Panc1 (cell line): ENCODE measurements at regions not wholly inside any gene's neighbourhood (a gene's known extent, or its start where the extent isn't known, plus 50 kb on each side); places are given as distances from the start of the nearest gene placed in this dataset.

Source experiments
- ATAC-seq: fragments of 200-7000 bp; cut with Tn5 transposase; 2 replicates; pipeline ENCODE4 v1.9.1; 2020; ENCODE audit warnings: mild to moderate bottlenecking, moderate library complexity
- BruUV-seq: library from RNA; stranded (reverse); fragments of 400-500 nt; replicated peaks from 2 replicates; lab custom pipeline; 2021; lab: Mats Ljungman, UMichigan
- CTCF ChIA-PET: fragments of 300-600 bp; sonication (Branson Sonifier 250); formaldehyde crosslinking; loops from one replicate; lab custom pipeline; 2022; ENCODE audit warnings: antibody characterized with exemption; lab: Charles Lee
- POLR2A ChIA-PET: fragments of 300-600 bp; sonication (Branson Sonifier 250); formaldehyde crosslinking; loops from one replicate; lab custom pipeline; 2022; ENCODE audit warnings: antibody characterized with exemption; lab: Charles Lee
- DNase-seq: peaks from one replicate; pipeline ENCODE4 v3.0.0-alpha.2; 2010; ENCODE audit warnings: low read depth, low spot score
- H3K27ac ChIP-seq: 2 replicates; pipeline ENCODE4 v1.5.1; 2011; ENCODE audit warnings: mild to moderate bottlenecking, low read length, inconsistent platforms
- H3K27me3 ChIP-seq: fragments of 200-500 bp; sonication (Bioruptor generic); 2 replicates; pipeline ENCODE4 v1.6.0; 2014; ENCODE audit warnings: low read length, inconsistent platforms; ENCODE audit not compliant: control insufficient read depth, insufficient read depth
- H3K36me3 ChIP-seq: fragments of 200-500 bp; sonication (Bioruptor generic); 2 replicates; pipeline ENCODE4 v1.5.1; 2014; ENCODE audit warnings: inconsistent platforms, mild to moderate bottlenecking, low read length, moderate library complexity; ENCODE audit not compliant: control insufficient read depth, insufficient read depth
- H3K4me1 ChIP-seq: 2 replicates; pipeline ENCODE4 v1.5.1; 2011; ENCODE audit warnings: inconsistent platforms, mild to moderate bottlenecking, low read length, moderate library complexity; ENCODE audit not compliant: control insufficient read depth, insufficient read depth
- H3K4me3 ChIP-seq, 2 experiments: 2 replicates each; pipeline ENCODE4 v1.5.1; 2011 to 2012; ENCODE audit warnings: low read depth in 2 of 2, low read length in 2 of 2, mild to moderate bottlenecking in 2 of 2, inconsistent platforms in 1 of 2, moderate library complexity in 1 of 2
- H3K9me3 ChIP-seq: fragments of 200-500 bp; sonication (Bioruptor generic); 2 replicates; pipeline ENCODE4 v1.5.1; 2014; ENCODE audit warnings: low read depth, mild to moderate bottlenecking, inconsistent platforms, low read length, moderate library complexity; ENCODE audit not compliant: control insufficient read depth, insufficient read depth
- CTCF ChIP-seq: fragments of 450-650 bp; IDR thresholded peaks from 2 replicates; pipeline ENCODE4 v1.5.1; 2017; ENCODE audit warnings: mild to moderate bottlenecking
- POLR2AphosphoS5 ChIP-seq: IDR thresholded peaks from 2 replicates; pipeline ENCODE4 v1.6.1; 2012; ENCODE audit warnings: mild to moderate bottlenecking, low read depth, low read length, moderate library complexity
- SIN3A ChIP-seq: IDR thresholded peaks from 2 replicates; pipeline ENCODE4 v1.6.1; 2012; ENCODE audit warnings: low read depth, mild to moderate bottlenecking, low read length, moderate library complexity, borderline replicate concordance; ENCODE audit not compliant: insufficient read depth
- TCF7L2 ChIP-seq: IDR thresholded peaks from 2 replicates; pipeline ENCODE4 v1.6.1; 2011; ENCODE audit warnings: mild to moderate bottlenecking, low read depth, low read length, inconsistent platforms
- in situ Hi-C: cut with HindIII; loops from 2 replicates; pipeline ENCODE4 v1.10.0; 2016; ENCODE audit warnings: low sequenced_read_pairs, low pct_unique_long_range_greater_than_20kb
- intact Hi-C: fragments of 100-400 bp; cut with micrococcal nuclease; formaldehyde crosslinking; loops from one replicate; pipeline ENCODE4 v1.10.0; 2022; ENCODE audit not compliant: unreplicated experiment
- TF ChIP-seq, protein P1 (sequence below), 2 experiments: IDR thresholded peaks; 2 replicates each; pipeline ENCODE4 v1.6.1; 2011 to 2012; ENCODE audit warnings: low read depth in 2 of 2, control low read depth in 1 of 2, low read length in 1 of 2, mild to moderate bottlenecking in 1 of 2, moderate library complexity in 1 of 2; ENCODE audit not compliant: insufficient read depth in 1 of 2

GRCh38 chr9:12974671-12975070 is 199.9 kb downstream of the LURAP1L start:
- in situ Hi-C loops (no loop called here), intact Hi-C loops (no loop called here)
- TF ChIP-seq TCF7L2 (no peak), CTCF (no peak), SIN3A (no peak), POLR2AphosphoS5 (no peak)
- TF ChIP-seq, protein P1, sequence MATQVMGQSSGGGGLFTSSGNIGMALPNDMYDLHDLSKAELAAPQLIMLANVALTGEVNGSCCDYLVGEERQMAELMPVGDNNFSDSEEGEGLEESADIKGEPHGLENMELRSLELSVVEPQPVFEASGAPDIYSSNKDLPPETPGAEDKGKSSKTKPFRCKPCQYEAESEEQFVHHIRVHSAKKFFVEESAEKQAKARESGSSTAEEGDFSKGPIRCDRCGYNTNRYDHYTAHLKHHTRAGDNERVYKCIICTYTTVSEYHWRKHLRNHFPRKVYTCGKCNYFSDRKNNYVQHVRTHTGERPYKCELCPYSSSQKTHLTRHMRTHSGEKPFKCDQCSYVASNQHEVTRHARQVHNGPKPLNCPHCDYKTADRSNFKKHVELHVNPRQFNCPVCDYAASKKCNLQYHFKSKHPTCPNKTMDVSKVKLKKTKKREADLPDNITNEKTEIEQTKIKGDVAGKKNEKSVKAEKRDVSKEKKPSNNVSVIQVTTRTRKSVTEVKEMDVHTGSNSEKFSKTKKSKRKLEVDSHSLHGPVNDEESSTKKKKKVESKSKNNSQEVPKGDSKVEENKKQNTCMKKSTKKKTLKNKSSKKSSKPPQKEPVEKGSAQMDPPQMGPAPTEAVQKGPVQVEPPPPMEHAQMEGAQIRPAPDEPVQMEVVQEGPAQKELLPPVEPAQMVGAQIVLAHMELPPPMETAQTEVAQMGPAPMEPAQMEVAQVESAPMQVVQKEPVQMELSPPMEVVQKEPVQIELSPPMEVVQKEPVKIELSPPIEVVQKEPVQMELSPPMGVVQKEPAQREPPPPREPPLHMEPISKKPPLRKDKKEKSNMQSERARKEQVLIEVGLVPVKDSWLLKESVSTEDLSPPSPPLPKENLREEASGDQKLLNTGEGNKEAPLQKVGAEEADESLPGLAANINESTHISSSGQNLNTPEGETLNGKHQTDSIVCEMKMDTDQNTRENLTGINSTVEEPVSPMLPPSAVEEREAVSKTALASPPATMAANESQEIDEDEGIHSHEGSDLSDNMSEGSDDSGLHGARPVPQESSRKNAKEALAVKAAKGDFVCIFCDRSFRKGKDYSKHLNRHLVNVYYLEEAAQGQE (IDR thresholded peaks at IDR 0.05; ENCODE audit: insufficient read depth in 1 of 2, low read depth in 2 of 2, low read length in 1 of 2) = no peak
- DNase-seq = no peak
- H3K36me3 ChIP-seq = no peaks in the 10 kb centered on the region
- no TSS peak for BruUV-seq
- no peaks in the 10 kb centered on the region for H3K27me3 ChIP-seq
- no peak for ATAC-seq
- no peaks in the 10 kb centered on the region for H3K9me3 ChIP-seq
- no peaks in the 10 kb centered on the region for H3K4me1 ChIP-seq
- ChIA-PET POLR2A (no interaction called here), CTCF (no interaction called here)
- no peak overlapping the region for H3K4me3 ChIP-seq
- no peak overlapping the region for H3K27ac ChIP-seq

- intact Hi-C loops (no loop called here), in situ Hi-C loops (no loop called here)
- BruUV-seq = no TSS peak
- Histone ChIP-seq H3K27ac (no peak overlapping the region), H3K4me1 (no peaks in the 10 kb centered on the region), H3K4me3 (no peak overlapping the region), H3K27me3 (no peaks in the 10 kb centered on the region), H3K9me3 (no peaks in the 10 kb centered on the region), H3K36me3 (no peaks in the 10 kb centered on the region)
- POLR2A ChIA-PET = no interaction called here
- ATAC-seq (no peak), DNase-seq (no peak)
- CTCF ChIA-PET = interaction anchor here (0.7 kb wide), 1 partner anchor 190 kb away, joined by 4 read pairs; no protein-coding TSS in a partner anchor
- TF ChIP-seq, protein P1 (IDR thresholded peaks at IDR 0.05; ENCODE audit: insufficient read depth in 1 of 2, low read depth in 2 of 2, low read length in 1 of 2) = no peak
- TF ChIP-seq CTCF (no peak), TCF7L2 (no peak), POLR2AphosphoS5 (no peak), SIN3A (no peak)
Measured at GRCh38 chr9:12975496-12975895, 200.7 kb downstream of the LURAP1L start.
